GM19463 (cell line): ENCODE measurements at regions not wholly inside any gene's neighbourhood (a gene's known extent, or its start where the extent isn't known, plus 50 kb on each side); places are given as distances from the start of the nearest gene placed in this dataset.

Source experiments
- ATAC-seq: cut with Tn5 transposase; IDR thresholded peaks from one replicate; pipeline ENCODE4 v1.9.1; 2021; ENCODE audit warnings: mild to moderate bottlenecking, moderate library complexity; ENCODE audit not compliant: unreplicated experiment

GRCh38 chr1:59162665-59163064 is 134.2 kb upstream of the FGGY start:
- no peak for ATAC-seq

GRCh38 chr1:59163268-59164092 is 133.4 kb upstream of the FGGY start:
- ATAC-seq = no peak

DNA sequence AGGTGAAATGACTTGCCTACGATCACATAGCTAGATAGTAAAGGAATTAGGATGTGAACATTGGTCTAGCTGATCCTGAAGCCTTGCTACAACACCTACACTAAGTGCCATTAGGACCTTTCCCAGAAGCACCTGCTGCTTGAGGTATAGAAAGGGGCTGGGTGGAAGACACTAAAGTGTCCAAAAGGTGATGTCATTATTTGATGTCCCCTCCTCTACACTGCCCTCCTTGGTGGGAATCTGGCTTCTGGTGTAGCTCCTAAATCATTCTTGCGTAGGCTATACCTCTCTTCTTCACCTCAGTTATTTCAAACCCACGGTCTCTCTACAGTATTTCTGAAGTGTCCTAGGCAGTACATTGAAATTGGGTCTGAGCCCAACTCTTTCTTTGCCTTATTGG is 132.5 kb upstream of the FGGY start:
- ATAC-seq = no peak

- ATAC-seq = no peak
These were observed 131.5 kb upstream of the FGGY start for GRCh38 chr1:59165353-59165752.

DNA sequence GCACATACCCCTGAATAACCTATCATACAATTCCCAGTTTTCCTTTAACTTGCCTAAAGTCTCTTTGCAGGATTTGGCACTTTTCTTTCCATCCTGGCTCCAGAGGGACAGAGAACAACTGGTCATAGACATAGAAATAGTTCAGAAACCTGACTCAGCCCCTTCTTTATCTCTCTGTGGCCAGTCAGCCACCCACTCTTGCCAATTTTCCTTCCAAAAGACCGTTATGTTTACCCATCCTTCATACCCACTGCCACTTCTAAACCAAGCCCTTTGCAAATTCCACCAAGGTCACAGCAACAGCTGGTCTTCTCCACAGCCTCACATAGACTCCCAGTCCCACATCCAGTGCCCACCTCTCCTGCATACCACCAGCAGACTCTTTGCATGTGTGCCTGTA is 127.2 kb upstream of the FGGY start:
- no peak for ATAC-seq

DNA sequence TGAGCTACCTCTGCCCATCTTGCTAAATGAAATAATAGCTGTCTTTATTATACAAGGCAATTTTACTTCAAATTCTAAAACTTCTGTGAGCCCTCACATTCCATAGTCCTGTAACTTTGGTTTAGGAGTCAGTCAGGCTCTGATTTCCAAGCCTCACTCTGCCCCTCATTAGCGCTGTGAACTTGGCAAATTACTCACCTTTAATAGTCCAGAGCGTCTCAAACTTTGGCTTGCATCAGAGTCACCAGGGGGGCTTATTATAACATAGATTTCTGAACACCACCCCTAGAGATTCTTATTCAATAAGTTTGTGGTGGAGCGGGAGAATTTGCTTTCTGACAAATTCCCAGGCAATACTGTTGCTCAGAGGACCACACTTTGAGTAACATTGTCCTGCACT is 126.2 kb upstream of the FGGY start:
- no peak for ATAC-seq

DNA sequence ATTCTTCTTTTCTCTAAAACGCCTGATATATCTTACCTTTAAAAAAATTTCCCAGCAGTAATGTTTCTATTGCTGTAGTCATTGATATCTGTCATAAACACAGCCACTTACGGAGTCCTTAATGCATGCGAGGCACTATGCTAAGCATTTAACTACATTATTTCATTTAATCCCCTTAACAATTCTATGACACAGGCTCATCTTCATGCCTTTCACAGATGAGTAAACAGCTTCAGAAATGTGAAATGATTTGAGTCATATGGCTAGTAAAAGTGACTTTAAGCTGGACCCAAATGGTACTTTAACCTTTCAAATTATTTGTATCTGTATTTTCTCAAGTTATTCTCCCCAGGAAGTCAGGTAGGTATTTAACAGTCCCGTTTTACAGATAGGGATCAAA is 125.1 kb upstream of the FGGY start:
- ATAC-seq = no peak

GRCh38 chr1:59172693-59173092 is 124.2 kb upstream of the FGGY start:
- ATAC-seq = no peak

DNA sequence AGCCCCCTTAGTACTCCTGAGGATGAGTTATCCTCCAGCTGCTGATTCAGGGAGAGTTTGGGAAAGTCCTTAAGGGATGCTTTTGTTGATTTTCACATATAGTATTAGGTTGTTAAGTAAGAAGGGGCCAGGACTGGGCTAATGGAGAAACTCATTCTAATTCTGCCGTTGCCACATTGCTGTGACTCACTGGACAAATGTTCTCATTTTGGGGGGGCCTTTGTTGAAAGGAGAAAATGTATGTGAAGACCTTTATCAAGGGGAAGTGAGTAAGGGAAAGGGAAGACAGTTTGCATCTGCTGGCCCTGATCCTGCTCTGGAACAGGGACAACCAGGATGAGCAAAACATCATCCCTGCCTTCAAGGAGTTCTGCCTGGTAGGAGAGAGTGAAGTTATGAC is 123.2 kb upstream of the FGGY start:
- no peak for ATAC-seq

DNA sequence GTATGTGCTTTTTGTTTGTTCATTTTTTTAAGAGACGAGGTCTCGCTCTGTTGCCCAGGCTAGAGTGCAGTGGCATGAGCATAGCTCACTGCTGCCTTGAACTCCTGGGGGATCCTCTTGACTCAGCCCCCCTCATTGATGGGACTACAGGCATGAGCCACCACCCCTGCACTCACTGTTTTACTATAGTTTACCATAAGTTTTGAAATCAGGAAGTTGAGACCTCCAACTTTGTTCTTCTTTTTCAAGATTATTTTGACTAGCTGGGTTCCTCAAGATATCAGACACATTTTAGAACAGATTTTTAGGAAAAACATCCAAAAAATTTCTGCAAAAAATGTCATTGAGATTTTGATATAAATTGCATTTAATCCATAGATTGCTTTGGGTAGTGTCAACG is 120.4 kb upstream of the FGGY start:
- no peak for ATAC-seq

DNA sequence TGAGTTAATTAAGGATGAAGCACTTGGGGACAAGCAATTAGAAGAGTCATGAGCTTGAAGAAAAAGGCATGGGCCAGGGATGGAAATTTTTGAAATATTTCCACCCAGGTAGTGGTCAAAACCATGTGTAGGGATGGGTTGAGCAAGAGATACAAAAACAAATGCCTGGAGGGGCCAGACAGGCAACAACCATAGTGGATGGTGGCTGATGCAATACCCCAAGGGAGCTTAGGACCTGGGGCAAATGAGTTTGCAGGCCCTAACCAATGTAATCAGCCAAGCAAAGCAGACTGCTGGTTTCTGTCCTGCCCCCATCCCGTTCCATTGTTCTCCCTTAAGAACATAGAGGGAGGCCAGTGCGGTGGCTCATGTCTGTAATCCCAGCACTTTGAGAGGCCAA is 119.1 kb upstream of the FGGY start:
- no peak for ATAC-seq

DNA sequence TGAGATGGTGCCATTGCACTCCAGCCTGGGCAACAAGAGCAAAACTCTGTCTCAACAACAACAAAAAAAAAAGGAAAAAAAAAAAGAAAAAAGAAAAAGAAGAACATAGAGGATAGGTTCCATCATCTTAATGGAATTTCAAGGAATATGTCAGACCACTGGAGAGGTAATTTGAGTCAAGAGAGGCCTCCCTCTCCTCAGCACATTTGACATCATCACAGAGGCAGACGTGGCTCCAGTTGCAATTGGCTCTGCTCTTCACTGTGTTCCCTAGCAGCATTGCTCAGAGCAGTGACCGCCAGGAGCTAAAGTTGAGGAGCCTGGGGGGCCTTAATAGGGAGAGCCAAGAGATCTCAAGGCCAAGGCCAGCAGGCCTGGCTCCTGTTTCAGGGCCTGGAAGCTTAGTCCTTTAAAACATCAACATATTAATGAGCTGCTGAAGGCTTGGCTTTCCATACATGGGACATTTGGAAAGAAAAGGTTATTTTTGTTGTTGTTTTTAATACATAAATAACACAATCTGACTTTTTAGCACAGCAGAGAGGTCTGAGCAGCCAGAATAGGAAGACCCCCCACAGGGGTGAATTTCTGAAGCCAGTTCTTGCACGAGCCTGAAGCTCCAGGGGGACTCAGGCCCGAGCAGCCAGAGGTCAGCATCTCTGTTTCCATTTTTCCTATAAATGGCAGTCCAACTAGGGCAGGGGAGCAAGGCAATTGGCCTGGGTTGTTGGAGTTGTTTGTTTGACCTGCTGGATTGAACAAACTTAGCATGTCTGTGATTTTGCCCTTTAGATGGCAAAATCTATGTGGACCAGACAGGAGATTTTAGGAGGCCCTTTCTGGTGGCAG is 118.3 kb upstream of the FGGY start:
- ATAC-seq = no peak

DNA sequence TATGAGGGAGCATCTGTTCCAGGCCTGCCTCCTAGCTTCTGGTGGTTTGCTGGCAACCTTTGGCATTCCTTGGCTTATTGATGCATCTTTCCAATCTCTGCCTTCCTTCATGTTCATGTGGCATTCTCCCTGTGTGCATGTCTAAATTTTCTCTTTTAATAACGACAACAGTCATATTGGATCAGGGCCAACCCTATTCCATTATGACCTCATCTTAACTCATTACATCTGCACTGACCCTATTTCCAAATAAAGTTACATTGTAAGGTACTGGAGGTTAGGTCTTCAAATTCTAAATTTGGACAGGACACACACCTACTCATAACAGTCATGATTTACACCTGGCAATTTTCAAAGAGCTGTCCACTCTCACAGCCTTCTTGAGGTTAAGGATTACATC is 117.2 kb upstream of the FGGY start:
- no peak for ATAC-seq

DNA sequence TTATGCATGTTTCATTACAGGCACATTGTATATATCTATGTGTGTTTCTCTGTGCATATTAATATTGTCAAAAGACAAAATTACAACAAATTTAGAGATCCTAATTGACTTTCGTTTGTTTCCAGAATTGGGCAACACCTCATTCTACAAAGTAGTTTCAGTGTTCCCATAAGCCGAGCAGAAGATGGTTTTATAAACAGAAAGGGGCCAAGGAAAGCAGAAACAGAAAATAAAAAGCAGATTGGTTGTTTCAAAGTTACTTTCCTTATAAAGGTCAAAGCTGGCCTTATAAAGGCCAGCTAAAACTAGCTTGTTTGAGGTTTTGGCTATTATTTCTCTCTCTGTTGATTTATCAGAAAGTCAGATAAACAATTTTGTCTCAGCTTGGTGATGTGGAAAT is 116.2 kb upstream of the FGGY start:
- no peak for ATAC-seq

GRCh38 chr1:59183749-59184317 is 113.1 kb upstream of the FGGY start:
- no peak for ATAC-seq

DNA sequence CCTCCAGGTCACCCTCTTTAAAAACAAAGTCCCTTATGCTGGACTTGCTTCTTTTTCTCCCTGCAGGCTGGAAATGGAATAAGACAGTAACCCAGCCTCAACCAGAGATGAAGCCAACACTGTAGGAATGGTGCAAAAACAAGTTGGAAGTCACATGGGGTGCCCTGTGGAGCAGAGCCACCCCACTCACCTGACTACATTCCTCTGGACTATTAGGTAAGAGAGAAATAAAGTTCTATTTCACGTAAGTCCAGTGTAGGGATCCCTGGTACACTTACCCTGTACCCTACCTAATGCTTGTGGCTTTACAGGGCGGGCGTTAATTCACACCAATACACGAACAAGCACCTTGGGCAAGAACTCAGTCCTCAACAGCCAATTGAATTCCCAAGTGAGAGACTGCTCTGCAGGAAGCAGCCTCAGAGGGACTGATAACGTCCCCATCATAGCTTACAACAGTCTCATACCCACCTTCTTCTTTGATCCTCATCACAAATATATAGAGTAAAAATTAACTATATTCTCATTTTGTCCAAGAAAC is 112.5 kb upstream of the FGGY start:
- ATAC-seq = no peak

DNA sequence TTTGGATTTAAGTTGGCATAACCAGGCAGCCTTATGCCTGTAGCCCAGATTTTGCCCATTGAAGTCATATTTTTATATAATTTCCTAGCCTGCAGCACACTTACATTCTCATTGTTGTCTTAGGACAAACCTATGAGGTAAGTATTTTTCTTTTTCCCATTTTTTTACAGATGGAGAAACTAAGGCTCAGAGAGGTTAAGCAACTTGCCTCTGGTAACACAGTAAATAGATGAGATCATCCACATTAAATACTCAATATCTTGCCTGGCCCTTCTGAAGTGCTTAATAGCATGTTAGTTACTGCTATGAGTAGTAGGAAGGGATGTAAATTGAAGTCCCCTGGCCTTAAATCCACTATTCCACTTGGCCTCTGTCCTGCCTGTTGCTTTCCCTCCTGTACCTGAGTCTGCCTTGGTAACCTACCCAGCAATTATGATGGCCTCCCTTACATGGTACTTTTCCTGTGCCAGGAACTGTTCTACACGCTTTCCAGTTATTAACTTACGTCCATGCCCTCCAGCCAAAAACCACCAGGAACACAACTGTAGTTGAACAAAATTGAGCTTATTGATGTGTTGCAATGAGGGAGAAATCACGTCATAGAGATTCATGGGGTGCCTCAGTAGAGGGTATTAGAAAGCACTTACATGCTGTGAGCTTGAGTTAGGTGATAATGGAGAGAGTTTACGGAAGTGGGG is 111.6 kb upstream of the FGGY start:
- no peak for ATAC-seq

- no peak for ATAC-seq
These were observed 110.2 kb upstream of the FGGY start for GRCh38 chr1:59186656-59187055.

DNA sequence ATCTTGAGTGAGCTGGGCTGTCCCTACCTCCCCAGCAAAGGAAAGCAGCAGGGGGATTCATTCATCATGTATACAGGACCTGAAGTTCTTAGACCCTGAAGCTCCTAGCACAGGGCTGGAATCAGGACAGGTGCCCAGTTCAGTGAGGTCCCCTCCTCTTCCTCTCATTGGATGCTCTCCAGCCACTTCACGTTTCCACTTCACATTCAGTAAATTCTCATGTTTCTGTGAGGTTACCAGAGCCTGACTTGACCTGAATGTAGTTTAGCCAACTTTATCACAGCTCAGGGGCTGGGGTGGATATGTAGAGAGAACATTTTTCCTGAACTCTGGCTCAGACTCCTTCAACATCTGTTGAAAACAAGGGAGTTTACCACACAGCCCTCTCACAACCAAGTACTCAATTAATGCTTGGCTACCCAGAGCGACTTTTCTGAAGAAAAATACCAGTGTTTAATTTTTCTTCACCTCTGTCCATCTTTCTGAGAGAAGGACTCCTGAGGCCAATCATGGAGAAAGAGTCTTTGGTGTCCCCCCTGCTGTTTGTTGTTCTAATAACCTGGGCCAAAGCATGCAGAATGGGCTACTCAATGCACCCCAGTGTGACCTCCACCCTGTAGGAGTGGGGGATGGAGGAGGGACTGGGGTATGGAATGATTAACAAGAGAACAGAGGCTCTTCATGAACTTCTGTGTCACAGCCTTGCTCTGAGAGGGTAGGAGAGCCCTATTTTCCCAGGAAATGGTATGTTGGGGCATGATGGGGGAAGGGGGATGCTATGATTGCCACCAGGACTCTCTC is 108.3 kb upstream of the FGGY start:
- ATAC-seq = no peak

GRCh38 chr1:59193443-59194093 is 103.3 kb upstream of the FGGY start:
- ATAC-seq = no peak
